Neutrophil (primary cell): ENCODE measurements at regions not wholly inside any gene's neighbourhood (a gene's known extent, or its start where the extent isn't known, plus 50 kb on each side); places are given as distances from the start of the nearest gene placed in this dataset.
"Not testable (repeated sequence)": the region's sequence is repeated elsewhere in the genome, so short reads cannot be mapped to it uniquely, and the experiment has no call there.

Experiments
- H3K27ac ChIP-seq: fragments of 200-600 bp; sonication (generic); 2 replicates; pipeline ENCODE4 v1.5.1; 2016; ENCODE audit warnings: mild to moderate bottlenecking, moderate library complexity
- H3K27me3 ChIP-seq: fragments of 200-600 bp; sonication (generic); 2 replicates; pipeline ENCODE4 v1.6.0; 2016; ENCODE audit warnings: mild to moderate bottlenecking
- H3K36me3 ChIP-seq: fragments of 200-600 bp; sonication (generic); 2 replicates; pipeline ENCODE4 v1.5.1; 2017
- H3K4me1 ChIP-seq, 2 experiments: fragments of 200-600 bp in 1 of 2; sonication (generic) in 1 of 2; 1 replicate in 1 of 2; 2 replicates in 1 of 2; pipeline versions ENCODE4 v1.5.1 to v1.6.1; 2013 to 2016; ENCODE audit warnings: low read depth in 1 of 2, low read length in 1 of 2, mild to moderate bottlenecking in 1 of 2, moderate library complexity in 1 of 2; ENCODE audit not compliant: control insufficient read depth in 1 of 2, insufficient read depth in 1 of 2
- H3K4me3 ChIP-seq, 2 experiments: fragments of 200-600 bp in 1 of 2; sonication (generic) in 1 of 2; 1 replicate in 1 of 2; 2 replicates in 1 of 2; pipeline ENCODE4 v1.5.1; 2013 to 2016; ENCODE audit warnings: low read depth in 1 of 2, low read length in 1 of 2, mild to moderate bottlenecking in 1 of 2, moderate library complexity in 1 of 2
- H3K9me3 ChIP-seq: fragments of 200-600 bp; sonication (generic); 2 replicates; pipeline ENCODE4 v1.5.1; 2016
- TF ChIP-seq, protein P1 (sequence below): fragments of 200-600 bp; sonication (generic); IDR thresholded peaks from 2 replicates; pipeline ENCODE4 v1.5.1; 2016; ENCODE audit warnings: antibody characterized with exemption

- TF ChIP-seq, protein P1, sequence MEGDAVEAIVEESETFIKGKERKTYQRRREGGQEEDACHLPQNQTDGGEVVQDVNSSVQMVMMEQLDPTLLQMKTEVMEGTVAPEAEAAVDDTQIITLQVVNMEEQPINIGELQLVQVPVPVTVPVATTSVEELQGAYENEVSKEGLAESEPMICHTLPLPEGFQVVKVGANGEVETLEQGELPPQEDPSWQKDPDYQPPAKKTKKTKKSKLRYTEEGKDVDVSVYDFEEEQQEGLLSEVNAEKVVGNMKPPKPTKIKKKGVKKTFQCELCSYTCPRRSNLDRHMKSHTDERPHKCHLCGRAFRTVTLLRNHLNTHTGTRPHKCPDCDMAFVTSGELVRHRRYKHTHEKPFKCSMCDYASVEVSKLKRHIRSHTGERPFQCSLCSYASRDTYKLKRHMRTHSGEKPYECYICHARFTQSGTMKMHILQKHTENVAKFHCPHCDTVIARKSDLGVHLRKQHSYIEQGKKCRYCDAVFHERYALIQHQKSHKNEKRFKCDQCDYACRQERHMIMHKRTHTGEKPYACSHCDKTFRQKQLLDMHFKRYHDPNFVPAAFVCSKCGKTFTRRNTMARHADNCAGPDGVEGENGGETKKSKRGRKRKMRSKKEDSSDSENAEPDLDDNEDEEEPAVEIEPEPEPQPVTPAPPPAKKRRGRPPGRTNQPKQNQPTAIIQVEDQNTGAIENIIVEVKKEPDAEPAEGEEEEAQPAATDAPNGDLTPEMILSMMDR, result no peak
- H3K4me1 ChIP-seq, result peaks cover 15 to 19% of the 10 kb centered on the region in 2 experiments
- no peak overlapping the region for H3K4me3 ChIP-seq
- H3K36me3 ChIP-seq, result no peaks in the 10 kb centered on the region
- H3K27ac ChIP-seq, result no peak overlapping the region
- H3K9me3 ChIP-seq, result no peaks in the 10 kb centered on the region
- H3K27me3 ChIP-seq, result no peaks in the 10 kb centered on the region
Measured at GRCh38 chr3:72270730-72271129, 485.8 kb upstream of the PROK2 start.

GRCh38 chr3:72270072-72270681, 485.2 kb upstream of the PROK2 start:
- H3K9me3 ChIP-seq, result no peaks in the 10 kb centered on the region
- no peak overlapping the region for H3K4me3 ChIP-seq
- H3K27me3 ChIP-seq, result no peaks in the 10 kb centered on the region
- H3K36me3 ChIP-seq, result no peaks in the 10 kb centered on the region
- no peak overlapping the region for H3K27ac ChIP-seq
- H3K4me1 ChIP-seq, result peaks cover 15 to 19% of the 10 kb centered on the region in 2 experiments
- TF ChIP-seq, protein P1, result no peak

DNA sequence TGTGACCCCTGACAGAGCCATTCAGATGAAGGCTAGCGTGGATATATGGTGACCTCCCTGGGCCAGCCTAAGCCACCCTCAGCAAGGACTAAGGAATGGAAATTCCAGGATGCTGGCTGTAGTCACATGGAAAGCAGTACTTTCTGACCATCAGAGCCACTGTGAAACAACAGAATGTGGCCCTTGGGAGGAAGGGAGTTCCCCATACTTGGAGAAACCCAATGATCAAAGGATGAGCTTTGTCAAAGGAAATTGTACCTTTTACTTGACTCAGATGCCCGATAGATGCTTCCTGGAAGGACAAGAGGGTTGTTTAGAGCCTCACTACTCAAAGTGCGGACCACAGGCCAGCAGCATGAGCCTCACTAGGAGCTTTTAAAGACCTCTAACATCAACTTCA, 484.5 kb upstream of the PROK2 start:
- TF ChIP-seq, protein P1, result no peak
- Histone ChIP-seq H3K27me3 (no peaks in the 10 kb centered on the region), H3K4me3 (no peak overlapping the region), H3K27ac (no peak overlapping the region), H3K9me3 (no peaks in the 10 kb centered on the region), H3K36me3 (no peaks in the 10 kb centered on the region), H3K4me1 (peaks cover 12 to 15% of the 10 kb centered on the region in 2 experiments)

GRCh38 chr3:72266921-72267524, 482.1 kb upstream of the PROK2 start:
- peaks cover 8 to 12% of the 10 kb centered on the region in 2 experiments for H3K4me1 ChIP-seq
- H3K9me3 ChIP-seq, H3K27ac ChIP-seq, H3K36me3 ChIP-seq, H3K4me3 ChIP-seq, H3K27me3 ChIP-seq: not testable (repeated sequence)

GRCh38 chr3:72266016-72266370, 481.0 kb upstream of the PROK2 start:
- TF ChIP-seq, protein P1, result no peak
- no peaks in the 10 kb centered on the region for H3K36me3 ChIP-seq
- no peak overlapping the region for H3K4me3 ChIP-seq
- no peak overlapping the region for H3K27ac ChIP-seq
- no peaks in the 10 kb centered on the region for H3K9me3 ChIP-seq
- no peaks in the 10 kb centered on the region for H3K27me3 ChIP-seq
- H3K4me1 ChIP-seq, result peaks cover 8 to 12% of the 10 kb centered on the region in 2 experiments

- no peak overlapping the region for H3K4me3 ChIP-seq
- no peak overlapping the region for H3K27ac ChIP-seq
- TF ChIP-seq, protein P1, result no peak
- H3K36me3 ChIP-seq, result no peaks in the 10 kb centered on the region
- peaks cover 8 to 9% of the 10 kb centered on the region in 2 experiments for H3K4me1 ChIP-seq
- H3K9me3 ChIP-seq, result no peaks in the 10 kb centered on the region
- H3K27me3 ChIP-seq, result no peaks in the 10 kb centered on the region
Measured at GRCh38 chr3:72265256-72266015, 480.5 kb upstream of the PROK2 start.
